Caco-2 (cell line): ENCODE measurements at regions not wholly inside any gene's neighbourhood (a gene's known extent, or its start where the extent isn't known, plus 50 kb on each side); places are given as distances from the start of the nearest gene placed in this dataset.

ENCODE experiments used
- BruUV-seq: library from RNA; stranded (reverse); fragments of 400-500 nt; replicated peaks from 2 replicates; lab custom pipeline; 2021; lab: Mats Ljungman, UMichigan
- CTCF ChIA-PET: fragments of 300-600 bp; sonication (Branson Sonifier 250); formaldehyde crosslinking; loops from one replicate; lab custom pipeline; 2022; ENCODE audit warnings: antibody characterized with exemption; lab: Charles Lee
- POLR2A ChIA-PET: fragments of 300-600 bp; sonication (Branson Sonifier 250); formaldehyde crosslinking; loops from one replicate; lab custom pipeline; 2022; ENCODE audit warnings: antibody characterized with exemption; lab: Charles Lee
- DNase-seq, 2 experiments: peaks; one replicate each; pipeline versions ENCODE4 v3.0.0 to v3.0.0-alpha.2; 2020 to 2022
- H3K27me3 ChIP-seq: replicated peaks from 2 replicates; pipeline ENCODE4 v1.6.0; 2011; ENCODE audit warnings: low read length; ENCODE audit not compliant: control insufficient read depth, insufficient read depth
- H3K36me3 ChIP-seq: 2 replicates; pipeline ENCODE4 v1.5.1; 2011; ENCODE audit warnings: low read length; ENCODE audit not compliant: control insufficient read depth, insufficient read depth
- H3K4me1 ChIP-seq: fragments of 250-450 bp; sonication (Bioruptor Pico); 2 replicates; pipeline ENCODE4 v1.5.1; 2020; ENCODE audit warnings: mild to moderate bottlenecking
- H3K4me3 ChIP-seq: 2 replicates; pipeline ENCODE4 v1.5.1; 2011; ENCODE audit warnings: low read depth, mild to moderate bottlenecking, control low read depth, low read length
- H3K9me3 ChIP-seq: fragments of 250-450 bp; sonication (Bioruptor Pico); 2 replicates; pipeline ENCODE4 v1.5.1; 2020; ENCODE audit warnings: mild to moderate bottlenecking, moderate library complexity
- H3K27ac Mint-ChIP-seq: one replicate; pipeline ENCODE4 v1.8.0; 2022; ENCODE audit warnings: mixed read lengths; ENCODE audit not compliant: unreplicated experiment
- H3K27me3 Mint-ChIP-seq: one replicate; pipeline ENCODE4 v1.8.0; 2022; ENCODE audit warnings: mixed read lengths; ENCODE audit not compliant: insufficient read depth, unreplicated experiment
- H3K36me3 Mint-ChIP-seq: one replicate; pipeline ENCODE4 v1.8.0; 2022; ENCODE audit warnings: mild to moderate bottlenecking, mixed read lengths; ENCODE audit not compliant: insufficient read depth, unreplicated experiment
- H3K4me1 Mint-ChIP-seq: one replicate; pipeline ENCODE4 v1.8.0; 2022; ENCODE audit warnings: low read depth, mixed read lengths; ENCODE audit not compliant: unreplicated experiment
- H3K4me3 Mint-ChIP-seq: one replicate; pipeline ENCODE4 v1.8.0; 2022; ENCODE audit warnings: mild to moderate bottlenecking, moderate library complexity, mixed read lengths; ENCODE audit not compliant: unreplicated experiment
- H3K9me3 Mint-ChIP-seq: one replicate; pipeline ENCODE4 v1.8.0; 2022; ENCODE audit warnings: mixed read lengths; ENCODE audit not compliant: unreplicated experiment
- intact Hi-C: fragments of 100-400 bp; cut with micrococcal nuclease; formaldehyde crosslinking; loops from one replicate; pipeline ENCODE4 v1.10.0; 2022; ENCODE audit not compliant: unreplicated experiment
- TF ChIP-seq, protein P1 (sequence below), 2 experiments: fragments of 200-600 bp in 1 of 2; IDR thresholded peaks; 1 replicate in 1 of 2; 2 replicates in 1 of 2; pipeline versions ENCODE4 v1.5.1 to v1.8.0; 2011 to 2022; ENCODE audit warnings: antibody characterized with exemption in 1 of 2, control low read depth in 1 of 2, inconsistent platforms in 1 of 2, low read depth in 1 of 2, low read length in 1 of 2, mild to moderate bottlenecking in 1 of 2, moderate library complexity in 1 of 2; ENCODE audit not compliant: insufficient read depth in 1 of 2, severe bottlenecking in 1 of 2, unreplicated experiment in 1 of 2

DNA sequence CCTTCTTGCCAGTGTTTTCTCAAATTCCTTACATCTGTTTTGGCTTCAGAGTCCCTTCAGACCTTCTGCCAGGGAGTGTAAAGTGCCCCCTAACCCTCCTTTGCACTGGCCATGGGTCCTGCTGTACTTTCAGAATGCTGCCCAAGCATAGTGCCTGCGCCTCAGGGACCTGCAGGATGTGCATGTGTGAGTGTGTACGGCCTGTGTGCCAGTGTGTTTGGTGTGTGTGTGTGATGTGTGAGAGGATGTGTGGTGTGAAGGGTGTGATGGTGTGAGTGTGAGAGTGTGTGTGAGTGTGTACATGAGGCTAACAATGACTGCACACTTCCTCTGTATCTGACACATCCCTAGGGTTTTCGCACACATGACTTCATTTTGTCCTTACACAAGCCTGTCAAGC lies 265.8 kb upstream of the RAB4A start:
- ChIA-PET POLR2A (interaction anchor here (0.6 kb wide), 1 partner anchor 50 kb away, joined by 3 read pairs; no protein-coding TSS in a partner anchor), CTCF (no interaction called here)
- no peaks in the 10 kb centered on the region for H3K9me3 ChIP-seq
- no peak overlapping the region for H3K27ac Mint-ChIP-seq
- no peaks in the 10 kb centered on the region for H3K4me1 Mint-ChIP-seq
- no peak overlapping the region for H3K4me3 ChIP-seq
- DNase-seq: no peak
- no peaks in the 10 kb centered on the region for H3K36me3 ChIP-seq
- TF ChIP-seq, protein P1, sequence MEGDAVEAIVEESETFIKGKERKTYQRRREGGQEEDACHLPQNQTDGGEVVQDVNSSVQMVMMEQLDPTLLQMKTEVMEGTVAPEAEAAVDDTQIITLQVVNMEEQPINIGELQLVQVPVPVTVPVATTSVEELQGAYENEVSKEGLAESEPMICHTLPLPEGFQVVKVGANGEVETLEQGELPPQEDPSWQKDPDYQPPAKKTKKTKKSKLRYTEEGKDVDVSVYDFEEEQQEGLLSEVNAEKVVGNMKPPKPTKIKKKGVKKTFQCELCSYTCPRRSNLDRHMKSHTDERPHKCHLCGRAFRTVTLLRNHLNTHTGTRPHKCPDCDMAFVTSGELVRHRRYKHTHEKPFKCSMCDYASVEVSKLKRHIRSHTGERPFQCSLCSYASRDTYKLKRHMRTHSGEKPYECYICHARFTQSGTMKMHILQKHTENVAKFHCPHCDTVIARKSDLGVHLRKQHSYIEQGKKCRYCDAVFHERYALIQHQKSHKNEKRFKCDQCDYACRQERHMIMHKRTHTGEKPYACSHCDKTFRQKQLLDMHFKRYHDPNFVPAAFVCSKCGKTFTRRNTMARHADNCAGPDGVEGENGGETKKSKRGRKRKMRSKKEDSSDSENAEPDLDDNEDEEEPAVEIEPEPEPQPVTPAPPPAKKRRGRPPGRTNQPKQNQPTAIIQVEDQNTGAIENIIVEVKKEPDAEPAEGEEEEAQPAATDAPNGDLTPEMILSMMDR (IDR thresholded peaks at IDR 0.05; ENCODE audit: insufficient read depth in 1 of 2, low read depth in 1 of 2, low read length in 1 of 2, severe bottlenecking in 1 of 2, unreplicated experiment in 1 of 2): no peak
- intact Hi-C loops: no loop called here
- no peaks in the 10 kb centered on the region for H3K36me3 Mint-ChIP-seq
- H3K27me3 Mint-ChIP-seq: no peaks in the 10 kb centered on the region
- no peaks in the 10 kb centered on the region for H3K27me3 ChIP-seq
- H3K9me3 Mint-ChIP-seq: no peaks in the 10 kb centered on the region
- BruUV-seq: no TSS peak
- no peak overlapping the region for H3K4me3 Mint-ChIP-seq
- H3K4me1 ChIP-seq: no peaks in the 10 kb centered on the region

DNA sequence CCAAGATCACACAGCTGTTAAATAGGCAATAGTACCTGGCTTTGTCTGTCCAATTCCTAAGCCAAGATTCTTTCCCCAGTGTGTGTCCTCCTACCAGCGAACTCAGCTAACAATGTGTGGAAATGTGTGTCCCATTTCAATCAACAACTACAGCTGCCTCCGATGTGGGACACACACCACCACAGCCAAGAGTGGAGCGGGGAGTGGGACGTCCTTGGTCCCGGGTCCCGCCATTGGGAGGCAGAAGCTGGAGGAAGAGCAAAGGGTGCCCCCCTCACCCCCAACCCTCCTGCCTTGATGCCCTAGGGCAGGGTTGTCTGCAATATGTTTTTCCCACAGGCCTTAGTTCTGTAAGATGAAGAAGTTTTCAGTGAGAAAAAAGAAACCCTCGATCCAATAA lies 265.4 kb upstream of the RAB4A start:
- POLR2A ChIA-PET: interaction anchor here (0.6 kb wide), 1 partner anchor 51 kb away, joined by 3 read pairs; no protein-coding TSS in a partner anchor
- intact Hi-C loops: no loop called here
- H3K4me3 ChIP-seq: no peak overlapping the region
- no TSS peak for BruUV-seq
- H3K9me3 ChIP-seq: no peaks in the 10 kb centered on the region
- TF ChIP-seq, protein P1 (IDR thresholded peaks at IDR 0.05; ENCODE audit: insufficient read depth in 1 of 2, low read depth in 1 of 2, low read length in 1 of 2, severe bottlenecking in 1 of 2, unreplicated experiment in 1 of 2): no peak
- H3K4me1 ChIP-seq: no peaks in the 10 kb centered on the region
- no peaks in the 10 kb centered on the region for H3K4me1 Mint-ChIP-seq
- H3K4me3 Mint-ChIP-seq: no peak overlapping the region
- H3K27ac Mint-ChIP-seq: no peak overlapping the region
- no peak for DNase-seq
- H3K27me3 Mint-ChIP-seq: no peaks in the 10 kb centered on the region
- CTCF ChIA-PET: no interaction called here
- no peaks in the 10 kb centered on the region for H3K27me3 ChIP-seq
- no peaks in the 10 kb centered on the region for H3K9me3 Mint-ChIP-seq
- H3K36me3 Mint-ChIP-seq: no peaks in the 10 kb centered on the region
- H3K36me3 ChIP-seq: no peaks in the 10 kb centered on the region

DNA sequence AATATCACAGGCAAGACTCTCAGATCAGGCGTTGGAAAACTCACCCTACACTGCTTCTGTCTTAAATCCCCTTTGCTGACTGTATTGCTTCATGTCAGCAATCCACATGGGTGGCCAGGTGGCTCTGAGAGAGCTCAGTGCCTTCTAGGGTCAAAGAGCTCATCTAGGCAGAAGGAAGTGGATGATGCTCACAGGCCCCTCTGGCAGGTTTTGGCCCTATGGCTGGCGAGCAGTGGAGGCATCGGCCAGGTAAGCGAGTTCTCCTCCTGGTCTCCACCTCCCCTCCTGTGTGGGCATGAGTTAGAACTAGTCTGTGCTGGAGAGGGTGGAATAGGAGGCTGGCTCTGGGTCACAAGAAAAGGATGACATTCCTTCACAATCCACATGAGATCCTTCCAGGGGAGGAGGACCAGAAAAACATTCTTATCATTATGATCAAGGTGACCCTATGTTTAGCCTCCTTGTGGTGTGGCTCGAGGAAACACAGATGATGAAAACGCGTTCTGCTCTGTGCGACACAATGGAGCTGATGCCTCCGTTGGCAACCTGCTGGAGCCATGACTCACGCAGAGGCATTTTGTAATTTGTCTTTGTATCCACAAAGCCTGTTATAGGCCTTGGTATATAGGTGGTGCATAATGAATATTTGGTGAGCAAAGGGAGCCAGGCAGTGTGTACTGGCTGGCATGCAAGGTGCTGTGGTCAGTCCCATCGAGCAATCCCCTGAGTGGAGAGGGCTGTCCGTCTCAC lies 264.6 kb upstream of the RAB4A start:
- Mint-ChIP-seq H3K27ac (no peak overlapping the region), H3K4me3 (no peak overlapping the region)

More for the DNA sequence above, 264.6 kb upstream of the RAB4A start:
- H3K27me3 ChIP-seq: no peaks in the 10 kb centered on the region
- POLR2A ChIA-PET: no interaction called here
- Mint-ChIP-seq H3K4me1 (no peaks in the 10 kb centered on the region), H3K9me3 (no peaks in the 10 kb centered on the region), H3K36me3 (no peaks in the 10 kb centered on the region), H3K27me3 (no peaks in the 10 kb centered on the region)
- CTCF ChIA-PET: no interaction called here
- H3K4me3 ChIP-seq: no peak overlapping the region
- no peaks in the 10 kb centered on the region for H3K36me3 ChIP-seq
- intact Hi-C loops: no loop called here
- no peaks in the 10 kb centered on the region for H3K9me3 ChIP-seq
- TF ChIP-seq, protein P1 (IDR thresholded peaks at IDR 0.05; ENCODE audit: insufficient read depth in 1 of 2, low read depth in 1 of 2, low read length in 1 of 2, severe bottlenecking in 1 of 2, unreplicated experiment in 1 of 2): no peak
- BruUV-seq: no TSS peak
- no peak for DNase-seq
- no peaks in the 10 kb centered on the region for H3K4me1 ChIP-seq
